Body of pancreas (tissue), 4 donors: ENCODE measurements at regions not wholly inside any gene's neighbourhood (a gene's known extent, or its start where the extent isn't known, plus 50 kb on each side); places are given as distances from the start of the nearest gene placed in this dataset.

Experiments
- POLR2A ChIP-seq, 3 donors: fragments of 450-650 bp; IDR thresholded peaks; one replicate each; pipeline ENCODE4 v1.6.1; 2016; ENCODE audit warnings: antibody characterized with exemption in 3 of 3, mild to moderate bottlenecking in 2 of 3
- TF ChIP-seq, protein P1 (sequence below), 7 experiments: fragments of 450-650 bp in 4 of 7; fragments of 200-600 bp in 3 of 7; sonication (generic) in 3 of 7; IDR thresholded peaks; one replicate each; pipeline ENCODE4 v1.5.1; 2016 to 2019; ENCODE audit warnings: antibody characterized with exemption in 7 of 7

DNA sequence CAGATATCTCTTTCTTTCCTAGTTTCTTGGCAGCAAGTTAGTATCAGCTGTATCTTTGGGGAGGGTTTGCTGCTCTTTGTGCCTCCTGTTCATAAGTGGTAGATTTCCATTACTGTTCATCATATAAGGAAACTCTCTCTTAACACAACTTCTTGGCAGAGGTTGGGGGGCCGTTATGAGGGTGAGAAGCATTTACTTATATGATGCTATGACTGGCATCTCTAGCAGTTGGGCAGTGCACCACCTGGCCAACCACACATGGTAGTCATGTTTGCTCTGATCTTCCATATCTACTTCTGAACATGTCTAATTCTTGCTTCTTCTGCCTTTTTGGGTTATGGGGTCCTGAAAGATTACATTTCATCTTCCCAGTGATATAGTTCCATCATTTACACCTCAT lies 282.2 kb downstream of the CYRIA start:
- TF ChIP-seq, protein P1, sequence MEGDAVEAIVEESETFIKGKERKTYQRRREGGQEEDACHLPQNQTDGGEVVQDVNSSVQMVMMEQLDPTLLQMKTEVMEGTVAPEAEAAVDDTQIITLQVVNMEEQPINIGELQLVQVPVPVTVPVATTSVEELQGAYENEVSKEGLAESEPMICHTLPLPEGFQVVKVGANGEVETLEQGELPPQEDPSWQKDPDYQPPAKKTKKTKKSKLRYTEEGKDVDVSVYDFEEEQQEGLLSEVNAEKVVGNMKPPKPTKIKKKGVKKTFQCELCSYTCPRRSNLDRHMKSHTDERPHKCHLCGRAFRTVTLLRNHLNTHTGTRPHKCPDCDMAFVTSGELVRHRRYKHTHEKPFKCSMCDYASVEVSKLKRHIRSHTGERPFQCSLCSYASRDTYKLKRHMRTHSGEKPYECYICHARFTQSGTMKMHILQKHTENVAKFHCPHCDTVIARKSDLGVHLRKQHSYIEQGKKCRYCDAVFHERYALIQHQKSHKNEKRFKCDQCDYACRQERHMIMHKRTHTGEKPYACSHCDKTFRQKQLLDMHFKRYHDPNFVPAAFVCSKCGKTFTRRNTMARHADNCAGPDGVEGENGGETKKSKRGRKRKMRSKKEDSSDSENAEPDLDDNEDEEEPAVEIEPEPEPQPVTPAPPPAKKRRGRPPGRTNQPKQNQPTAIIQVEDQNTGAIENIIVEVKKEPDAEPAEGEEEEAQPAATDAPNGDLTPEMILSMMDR (IDR thresholded peaks at IDR 0.05) = no peak
- no peak for TF ChIP-seq POLR2A (IDR thresholded peaks at IDR 0.05)
